Neural progenitor cell (in vitro differentiated cells): ENCODE measurements at regions not wholly inside any gene's neighbourhood (a gene's known extent, or its start where the extent isn't known, plus 50 kb on each side); places are given as distances from the start of the nearest gene placed in this dataset.

Experiments used
- DNase-seq: peaks from one replicate; pipeline ENCODE4 v3.0.0-alpha.2; 2016; ENCODE audit warnings: low spot score
- H2AFZ ChIP-seq: fragments of 200-600 bp; sonication (generic); replicated peaks from 2 replicates; pipeline ENCODE4 v1.6.1; 2016; ENCODE audit warnings: antibody characterized with exemption
- H3F3A ChIP-seq: fragments of 200-600 bp; sonication (generic); 2 replicates; pipeline ENCODE4 v1.6.1; 2016; ENCODE audit warnings: antibody characterized with exemption, low read depth
- H3K27ac ChIP-seq: fragments of 200-600 bp; sonication (generic); 2 replicates; pipeline ENCODE4 v1.5.1; 2016; ENCODE audit warnings: mild to moderate bottlenecking
- H3K27me3 ChIP-seq: fragments of 200-600 bp; sonication (generic); 2 replicates; pipeline ENCODE4 v1.6.1; 2016; ENCODE audit warnings: mild to moderate bottlenecking, moderate library complexity
- H3K36me3 ChIP-seq: fragments of 200-600 bp; sonication (generic); 2 replicates; pipeline ENCODE4 v1.5.1; 2016
- H3K4me1 ChIP-seq: fragments of 200-600 bp; sonication (generic); 2 replicates; pipeline ENCODE4 v1.6.1; 2016; ENCODE audit warnings: mixed run types
- H3K4me2 ChIP-seq: fragments of 200-600 bp; sonication (generic); 2 replicates; pipeline ENCODE4 v1.6.1; 2016
- H3K4me3 ChIP-seq: fragments of 200-600 bp; sonication (generic); 2 replicates; pipeline ENCODE4 v1.5.1; 2016
- H3K79me2 ChIP-seq: fragments of 200-600 bp; sonication (generic); 2 replicates; pipeline ENCODE4 v1.6.1; 2016; ENCODE audit warnings: low read depth
- H3K9ac ChIP-seq: fragments of 200-600 bp; sonication (generic); 2 replicates; pipeline ENCODE4 v1.6.1; 2016
- H3K9me3 ChIP-seq: fragments of 200-600 bp; sonication (generic); 2 replicates; pipeline ENCODE4 v1.5.1; 2016; ENCODE audit warnings: low read depth
- H4K20me1 ChIP-seq: fragments of 200-600 bp; sonication (generic); 2 replicates; pipeline ENCODE4 v1.6.1; 2016; ENCODE audit warnings: low read depth
- H3K27ac Mint-ChIP-seq: 3 replicates; pipeline ENCODE4 v1.8.0; 2021; ENCODE audit warnings: mixed read lengths
- H3K27me3 Mint-ChIP-seq: 2 replicates; pipeline ENCODE4 v1.8.0; 2022; ENCODE audit warnings: low read depth, mild to moderate bottlenecking, inconsistent platforms, moderate library complexity, mixed read lengths; ENCODE audit not compliant: insufficient read depth
- H3K36me3 Mint-ChIP-seq: 3 replicates; pipeline ENCODE4 v1.8.0; 2021; ENCODE audit warnings: mixed read lengths
- H3K4me1 Mint-ChIP-seq: 3 replicates; pipeline ENCODE4 v1.8.0; 2021; ENCODE audit warnings: mixed read lengths
- H3K4me3 Mint-ChIP-seq: 3 replicates; pipeline ENCODE4 v1.8.0; 2021; ENCODE audit warnings: mild to moderate bottlenecking, moderate library complexity, mixed read lengths
- H3K9me3 Mint-ChIP-seq: 3 replicates; pipeline ENCODE4 v1.8.0; 2020; ENCODE audit warnings: mixed read lengths
- CTCF ChIP-seq: fragments of 200-600 bp; sonication (generic); IDR thresholded peaks from 2 replicates; pipeline ENCODE4 v1.5.1; 2017; ENCODE audit warnings: antibody characterized with exemption, mild to moderate bottlenecking
- EZH2 ChIP-seq: fragments of 200-600 bp; sonication (generic); IDR thresholded peaks from 2 replicates; pipeline ENCODE4 v1.6.1; 2017; ENCODE audit warnings: antibody characterized with exemption, mild to moderate bottlenecking, moderate library complexity
- EZH2phosphoT487 ChIP-seq: fragments of 200-600 bp; sonication (generic); IDR thresholded peaks from 2 replicates; pipeline ENCODE4 v1.6.1; 2017; ENCODE audit warnings: antibody characterized with exemption

GRCh38 chr14:81743605-81744004, 210.0 kb upstream of the SEL1L start:
- no peaks in the 10 kb centered on the region for H3K4me1 Mint-ChIP-seq
- Histone ChIP-seq H3K4me2 (no peak overlapping the region), H3F3A (no peaks in the 10 kb centered on the region), H4K20me1 (no peaks in the 10 kb centered on the region), H3K36me3 (no peaks in the 10 kb centered on the region), H3K27ac (no peak overlapping the region), H3K4me3 (no peak overlapping the region), H3K4me1 (no peaks in the 10 kb centered on the region), H2AFZ (no peak overlapping the region), H3K79me2 (no peaks in the 10 kb centered on the region), H3K9ac (no peak overlapping the region), H3K9me3 (no peaks in the 10 kb centered on the region), H3K27me3 (no peaks in the 10 kb centered on the region)
- no peak for DNase-seq
- TF ChIP-seq CTCF (no peak), EZH2 (no peak), EZH2phosphoT487 (no peak)
- H3K27me3 Mint-ChIP-seq: no peaks in the 10 kb centered on the region
- no peak overlapping the region for H3K4me3 Mint-ChIP-seq
- H3K9me3 Mint-ChIP-seq: no peaks in the 10 kb centered on the region
- H3K27ac Mint-ChIP-seq: no peak overlapping the region
- no peaks in the 10 kb centered on the region for H3K36me3 Mint-ChIP-seq

DNA sequence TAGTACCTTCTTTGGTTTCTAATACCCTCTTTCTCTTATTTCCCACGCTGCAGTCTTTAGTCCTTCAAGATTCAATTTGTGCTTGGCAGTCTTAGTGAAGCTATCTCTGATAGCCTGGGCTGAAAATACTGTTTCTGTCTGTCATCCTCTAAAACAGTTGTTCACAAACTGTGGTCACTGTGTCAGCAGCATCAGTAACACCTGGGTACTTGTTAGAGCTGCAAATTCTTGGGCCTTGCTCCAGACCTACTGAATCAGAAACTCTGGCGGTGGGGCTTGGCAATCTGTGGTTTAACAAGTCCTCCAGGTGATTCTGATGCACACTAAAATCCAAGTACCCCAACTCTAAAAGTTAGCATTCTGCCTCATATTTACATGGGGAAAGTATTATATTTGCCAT, 217.5 kb upstream of the SEL1L start:
- H3K9me3 Mint-ChIP-seq: no peaks in the 10 kb centered on the region
- H3K4me3 Mint-ChIP-seq: no peak overlapping the region
- TF ChIP-seq CTCF: no peak
- TF ChIP-seq EZH2phosphoT487: no peak
- TF ChIP-seq EZH2: no peak

DNA sequence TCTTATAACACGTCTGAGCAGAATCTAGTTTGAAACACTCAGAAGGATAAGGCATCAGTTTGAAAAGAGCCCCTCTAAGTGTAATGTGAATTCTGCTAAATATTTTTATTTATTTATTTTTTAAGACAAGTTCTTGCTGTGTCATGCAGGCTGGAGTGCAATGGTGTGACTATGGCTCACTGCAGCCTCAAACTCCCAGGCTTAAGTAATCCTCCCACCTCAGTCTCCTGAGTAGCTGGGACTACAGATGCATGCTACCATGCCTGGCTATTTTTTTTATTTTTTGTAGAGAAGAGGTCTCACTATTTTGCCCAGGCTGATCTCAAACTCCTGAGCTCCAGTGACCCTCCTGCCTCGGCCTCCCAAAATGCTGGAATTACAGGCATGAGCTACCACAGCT, 225.9 kb upstream of the SEL1L start:
- no peaks in the 10 kb centered on the region for H3K9me3 ChIP-seq
- no peaks in the 10 kb centered on the region for H3K36me3 Mint-ChIP-seq
- H3K4me1 Mint-ChIP-seq: no peaks in the 10 kb centered on the region
- TF ChIP-seq CTCF (no peak), EZH2phosphoT487 (no peak), EZH2 (no peak)
- no peak overlapping the region for H3K27ac Mint-ChIP-seq
- no peaks in the 10 kb centered on the region for H3K79me2 ChIP-seq
- H3K27me3 Mint-ChIP-seq: no peaks in the 10 kb centered on the region
- no peaks in the 10 kb centered on the region for H3K36me3 ChIP-seq
- no peaks in the 10 kb centered on the region for H4K20me1 ChIP-seq
- H3K9me3 Mint-ChIP-seq: no peaks in the 10 kb centered on the region
- no peak overlapping the region for H2AFZ ChIP-seq
- no peak overlapping the region for H3K4me2 ChIP-seq
- H3K27ac ChIP-seq: no peak overlapping the region
- H3K4me3 Mint-ChIP-seq: no peak overlapping the region
- H3F3A ChIP-seq: no peaks in the 10 kb centered on the region
- no peak for DNase-seq
- no peaks in the 10 kb centered on the region for H3K27me3 ChIP-seq
- H3K4me1 ChIP-seq: no peaks in the 10 kb centered on the region
- no peak overlapping the region for H3K4me3 ChIP-seq
- H3K9ac ChIP-seq: no peak overlapping the region

More for the DNA sequence above, 217.5 kb upstream of the SEL1L start:
- Histone ChIP-seq H3K4me2 (no peak overlapping the region), H3K79me2 (no peaks in the 10 kb centered on the region), H3K4me3 (no peak overlapping the region), H3K27ac (no peak overlapping the region), H3K9me3 (no peaks in the 10 kb centered on the region), H4K20me1 (no peaks in the 10 kb centered on the region), H3K4me1 (no peaks in the 10 kb centered on the region), H3K36me3 (no peaks in the 10 kb centered on the region), H3K27me3 (no peaks in the 10 kb centered on the region), H3K9ac (no peak overlapping the region), H3F3A (no peaks in the 10 kb centered on the region), H2AFZ (no peak overlapping the region)
- Mint-ChIP-seq H3K4me1 (no peaks in the 10 kb centered on the region), H3K36me3 (no peaks in the 10 kb centered on the region), H3K27ac (no peak overlapping the region), H3K27me3 (no peaks in the 10 kb centered on the region)
- DNase-seq: no peak
